Lower leg skin (tissue), 3 donors: ENCODE measurements at regions not wholly inside any gene's neighbourhood (a gene's known extent, or its start where the extent isn't known, plus 50 kb on each side); places are given as distances from the start of the nearest gene placed in this dataset.

ENCODE experiments used
- CTCF ChIP-seq, 3 donors: fragments of 450-650 bp; IDR thresholded peaks; one replicate each; pipeline ENCODE4 v1.5.1; 2016; ENCODE audit warnings: antibody characterized with exemption in 3 of 3, mild to moderate bottlenecking in 3 of 3, moderate library complexity in 2 of 3
- POLR2A ChIP-seq, 2 donors: fragments of 450-650 bp; IDR thresholded peaks; one replicate each; pipeline ENCODE4 v1.6.1; 2016 to 2017; ENCODE audit warnings: antibody characterized with exemption in 2 of 2, mild to moderate bottlenecking in 1 of 2, moderate library complexity in 1 of 2

- no peak for TF ChIP-seq POLR2A (IDR thresholded peaks at IDR 0.05)
- no peak for TF ChIP-seq CTCF (IDR thresholded peaks at IDR 0.05)
Observed at GRCh38 chr17:27085517-27085916, 208.4 kb upstream of the WSB1 start.
